GM12892 (cell line): ENCODE measurements at regions not wholly inside any gene's neighbourhood (a gene's known extent, or its start where the extent isn't known, plus 50 kb on each side); places are given as distances from the start of the nearest gene placed in this dataset.

ENCODE experiments used
- POLR2A ChIP-seq: IDR thresholded peaks from 2 replicates; pipeline ENCODE4 v1.6.1; 2011; ENCODE audit warnings: low read depth, low read length, control low read depth
- POLR2AphosphoS5 ChIP-seq: IDR thresholded peaks from 2 replicates; pipeline ENCODE4 v1.6.1; 2011; ENCODE audit warnings: low read depth, low read length, control low read depth

GRCh38 chr15:67992834-67993233, 61.3 kb upstream of the PIAS1 start:
- TF ChIP-seq POLR2A = no peak
- TF ChIP-seq POLR2AphosphoS5 = no peak
